NCI-H2227 treated with DMSO at 0.1 percent for 48 hours (cell line): ENCODE measurements at regions not wholly inside any gene's neighbourhood (a gene's known extent, or its start where the extent isn't known, plus 50 kb on each side); places are given as distances from the start of the nearest gene placed in this dataset.
A peak's percentile ranks its signal among the peaks of the same experiment; 100 is the strongest.

Experiments used
- DNase-seq: peaks from one replicate; lab custom pipeline; 2025; lab: John Stamatoyannopoulos, UW

GRCh38 chr12:32047357-32048212 is 59.1 kb upstream of the BICD1 start:
- DNase-seq = peak; percentile 27

DNA sequence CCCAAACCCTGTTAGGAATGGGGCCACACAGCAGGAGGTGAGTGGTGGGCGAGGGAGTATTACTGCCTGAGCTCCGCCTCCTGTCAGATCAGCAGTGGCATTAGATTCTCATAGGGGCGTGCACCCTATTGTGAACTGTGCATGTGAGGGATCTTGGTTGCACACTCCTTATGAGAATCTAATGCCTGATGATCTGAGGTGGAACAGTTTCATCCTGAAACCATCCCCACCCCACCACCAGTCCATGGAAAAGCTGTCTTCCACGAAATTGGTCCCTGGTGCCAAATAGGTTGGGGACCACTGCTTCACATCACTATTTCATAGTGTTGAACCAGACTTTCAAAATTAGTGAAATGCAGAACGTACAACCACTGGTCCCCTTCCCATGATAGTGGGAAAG is 57.9 kb upstream of the BICD1 start:
- no peak for DNase-seq

DNA sequence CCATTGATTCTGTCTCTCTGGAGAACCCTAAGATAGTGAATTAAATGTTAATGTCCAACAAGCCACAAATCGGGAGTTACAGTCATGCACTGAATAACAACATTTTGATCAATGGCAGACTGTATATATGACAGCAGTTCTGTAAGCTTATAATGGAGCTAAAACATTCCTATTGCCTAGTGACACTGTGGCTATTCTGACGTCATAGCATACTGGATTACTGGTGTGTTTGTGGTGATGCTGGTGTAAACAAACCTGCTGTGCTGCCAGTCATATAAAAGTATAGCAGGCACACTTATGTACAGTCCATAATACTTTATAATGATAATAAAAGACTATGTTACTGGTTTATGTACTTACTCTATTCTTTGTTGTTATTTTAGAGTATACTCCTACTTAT is 56.7 kb upstream of the BICD1 start:
- DNase-seq = no peak

DNA sequence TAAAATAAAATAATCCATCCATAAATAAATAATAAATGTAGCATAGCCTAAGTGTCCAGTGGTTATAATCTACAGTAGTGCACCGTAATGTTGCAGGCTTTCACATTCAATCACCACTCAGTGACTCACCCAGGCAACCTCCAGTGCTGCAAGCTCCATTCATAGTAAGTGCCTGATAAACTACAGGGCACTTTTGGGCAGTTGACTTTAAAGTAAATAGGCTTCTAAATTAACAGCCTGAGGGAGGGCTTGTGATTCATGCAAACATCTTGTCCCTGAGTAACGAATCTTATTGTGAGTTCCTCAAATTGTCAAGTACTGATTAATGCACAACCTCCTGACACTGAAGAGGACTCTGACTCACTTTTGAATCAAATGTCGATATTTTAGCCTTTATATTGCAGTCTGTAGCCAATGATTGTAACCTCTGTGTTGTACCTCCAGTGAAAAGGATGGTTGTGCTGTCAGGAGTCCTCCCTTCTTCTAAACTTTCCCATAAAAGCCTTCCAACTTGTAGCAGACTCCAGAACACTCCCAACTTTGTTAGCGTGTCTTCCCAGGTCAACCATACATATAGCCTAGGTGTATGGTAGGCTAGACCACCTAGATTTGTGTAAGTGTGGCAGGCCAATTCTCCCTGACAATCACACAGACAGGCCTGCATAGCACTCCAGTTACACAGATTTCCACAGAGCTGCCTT is 55.0 kb upstream of the BICD1 start:
- DNase-seq = peak; percentile 12

DNA sequence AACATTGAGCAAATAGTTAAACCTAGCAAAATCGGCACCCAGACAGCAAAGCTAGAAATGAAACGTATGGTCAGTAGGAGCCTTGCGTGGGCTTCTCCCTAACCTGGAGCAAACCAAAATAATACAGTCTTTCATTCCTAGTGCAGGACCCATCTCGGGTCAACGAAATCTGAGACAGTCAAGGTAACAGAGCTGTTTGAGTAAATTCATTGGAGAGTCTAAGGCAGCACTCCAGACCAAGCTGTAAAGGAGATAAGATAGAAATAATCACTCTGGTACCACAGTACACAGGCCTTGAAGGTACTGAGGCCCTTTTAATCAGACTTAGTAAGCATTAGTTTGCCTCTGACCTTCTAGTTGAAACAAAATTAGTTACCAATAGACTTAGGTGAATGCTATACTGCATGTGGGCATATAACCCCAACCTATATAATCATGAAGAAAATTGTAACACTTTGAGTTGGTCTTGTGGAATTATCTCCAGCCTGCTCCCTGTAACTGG is 54.4 kb upstream of the BICD1 start:
- DNase-seq = no peak

DNA sequence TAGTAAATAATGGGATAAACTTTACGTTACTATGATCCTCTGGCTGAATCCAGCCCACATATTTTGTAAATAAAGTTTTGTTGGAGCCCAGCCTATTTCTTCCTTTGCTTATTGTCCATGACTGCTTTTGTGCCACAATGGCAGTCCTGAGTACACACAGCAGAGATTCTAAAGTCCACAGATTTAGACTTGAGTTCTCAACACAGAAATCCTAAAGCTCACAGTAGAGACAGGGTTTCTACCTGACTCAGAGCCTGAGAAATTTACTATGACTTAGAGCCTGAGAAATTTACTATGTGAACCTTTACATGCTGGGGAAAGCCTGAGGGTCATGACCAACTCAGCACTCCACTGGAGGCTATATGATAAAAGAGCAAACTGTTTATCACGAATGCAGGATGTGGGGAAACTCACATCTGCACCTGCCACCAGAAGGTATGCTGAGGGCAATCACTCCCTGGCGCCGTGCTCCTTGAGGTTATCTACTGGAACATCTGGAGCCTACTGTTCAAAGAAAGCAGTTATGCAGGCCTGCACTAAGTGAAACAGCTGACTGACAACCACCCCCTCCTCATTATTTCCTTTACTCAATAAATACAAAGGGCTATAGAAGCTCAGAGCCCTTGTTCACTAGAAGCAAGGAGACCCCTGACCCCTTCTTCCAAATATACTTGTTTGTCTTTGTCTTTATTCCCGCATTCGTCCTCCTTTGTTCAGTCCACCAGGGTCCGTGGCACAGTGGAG is 52.6 kb upstream of the BICD1 start:
- DNase-seq = no peak
